CD14-positive monocyte (primary cell): ENCODE measurements at regions not wholly inside any gene's neighbourhood (a gene's known extent, or its start where the extent isn't known, plus 50 kb on each side); places are given as distances from the start of the nearest gene placed in this dataset.

Experiments used
- DNase-seq, 3 donors: peaks; one replicate each; pipeline ENCODE4 v3.0.0-alpha.2; 2011 to 2022
- H2AFZ ChIP-seq: 2 replicates; pipeline ENCODE4 v1.6.0; 2012; ENCODE audit warnings: mild to moderate bottlenecking, low read depth, low read length, inconsistent platforms; ENCODE audit not compliant: insufficient read depth, poor library complexity, severe bottlenecking
- H3K27ac ChIP-seq, 2 donors: 1 replicate in 1 of 2; 2 replicates in 1 of 2; pipeline ENCODE4 v1.5.1; 2012 to 2013; ENCODE audit warnings: low read length in 2 of 2, control low read depth in 1 of 2, inconsistent platforms in 1 of 2, low read depth in 1 of 2, mild to moderate bottlenecking in 1 of 2
- H3K27me3 ChIP-seq, 2 donors: one replicate each; pipeline versions ENCODE4 v1.6.0 to v1.6.1; 2011 to 2013; ENCODE audit warnings: low read length in 2 of 2; ENCODE audit not compliant: control insufficient read depth in 2 of 2, insufficient read depth in 2 of 2
- H3K36me3 ChIP-seq, 2 donors: replicated peaks in 1 of 2; 1 replicate in 1 of 2; 2 replicates in 1 of 2; pipeline versions ENCODE4 v1.5.1 to v1.6.1; 2012 to 2013; ENCODE audit warnings: low read length in 2 of 2, control low read depth in 1 of 2, inconsistent platforms in 1 of 2, mild to moderate bottlenecking in 1 of 2; ENCODE audit not compliant: insufficient read depth in 2 of 2, control insufficient read depth in 1 of 2
- H3K4me1 ChIP-seq, 2 donors: 1 replicate in 1 of 2; 2 replicates in 1 of 2; pipeline versions ENCODE4 v1.5.1 to v1.6.1; 2012 to 2013; ENCODE audit warnings: low read length in 2 of 2, control low read depth in 1 of 2, inconsistent platforms in 1 of 2, mild to moderate bottlenecking in 1 of 2, moderate library complexity in 1 of 2; ENCODE audit not compliant: insufficient read depth in 2 of 2, control insufficient read depth in 1 of 2
- H3K4me2 ChIP-seq: replicated peaks from 2 replicates; pipeline ENCODE3; 2012; ENCODE audit warnings: low read length, moderate library complexity, mild to moderate bottlenecking; ENCODE audit not compliant: poor library complexity, severe bottlenecking; ENCODE audit errors: extremely low read depth
- H3K4me3 ChIP-seq, 3 experiments: fragments of 200-600 bp in 1 of 3; sonication (generic) in 1 of 3; replicated peaks in 1 of 3; 1 replicate in 2 of 3; 2 replicates in 1 of 3; pipeline ENCODE4 v1.5.1; 2011 to 2013; ENCODE audit warnings: low read length in 3 of 3, mild to moderate bottlenecking in 3 of 3, control low read depth in 2 of 3, low read depth in 2 of 3, inconsistent platforms in 1 of 3, moderate library complexity in 1 of 3
- H3K79me2 ChIP-seq: 2 replicates; pipeline ENCODE4 v1.6.0; 2012; ENCODE audit warnings: mild to moderate bottlenecking, control low read depth, inconsistent platforms, low read length, moderate library complexity; ENCODE audit not compliant: insufficient read depth
- H3K9ac ChIP-seq: 2 replicates; pipeline ENCODE4 v1.6.0; 2017; ENCODE audit warnings: low read length, mild to moderate bottlenecking; ENCODE audit not compliant: insufficient read depth, poor library complexity, severe bottlenecking
- H3K9me3 ChIP-seq, 2 donors: replicated peaks in 1 of 2; 1 replicate in 1 of 2; 2 replicates in 1 of 2; pipeline versions ENCODE4 v1.5.1 to v1.6.1; 2012 to 2013; ENCODE audit warnings: low read length in 2 of 2, control low read depth in 1 of 2; ENCODE audit not compliant: control insufficient read depth in 1 of 2, insufficient read depth in 1 of 2
- H4K20me1 ChIP-seq: 2 replicates; pipeline ENCODE4 v1.6.0; 2012; ENCODE audit warnings: mild to moderate bottlenecking, low read length, control low read depth, moderate library complexity; ENCODE audit not compliant: insufficient read depth
- H3K27ac Mint-ChIP-seq, 7 donors: one replicate each; pipeline ENCODE4 v1.8.0; 2020; ENCODE audit warnings: mild to moderate bottlenecking in 7 of 7, mixed read lengths in 7 of 7, moderate library complexity in 6 of 7, inconsistent platforms in 2 of 7
- H3K27me3 Mint-ChIP-seq, 3 donors: one replicate each; pipeline ENCODE4 v1.8.0; 2021 to 2022; ENCODE audit warnings: low read depth in 3 of 3, mild to moderate bottlenecking in 3 of 3, mixed read lengths in 3 of 3, moderate library complexity in 3 of 3, inconsistent platforms in 1 of 3
- H3K36me3 Mint-ChIP-seq, 2 donors: one replicate each; pipeline ENCODE4 v1.8.0; 2020; ENCODE audit warnings: mixed read lengths in 2 of 2, inconsistent platforms in 1 of 2, mild to moderate bottlenecking in 1 of 2
- H3K4me1 Mint-ChIP-seq: one replicate; pipeline ENCODE4 v1.8.0; 2020; ENCODE audit warnings: mild to moderate bottlenecking, mixed read lengths
- H3K4me3 Mint-ChIP-seq, 2 donors: one replicate each; pipeline ENCODE4 v1.8.0; 2020; ENCODE audit warnings: mild to moderate bottlenecking in 2 of 2, mixed read lengths in 2 of 2, moderate library complexity in 1 of 2
- H3K9me3 Mint-ChIP-seq, 7 donors: one replicate each; pipeline ENCODE4 v1.8.0; 2020 to 2022; ENCODE audit warnings: mixed read lengths in 7 of 7, mild to moderate bottlenecking in 6 of 7, moderate library complexity in 6 of 7, inconsistent platforms in 2 of 7
- WGBS: methylation state at CpG from one replicate; pipeline ENCODE4 v1.1.5; 2013; ENCODE audit warnings: missing lambda C conversion rate; ENCODE audit not compliant: insufficient coverage; 5-methylcytosine and 5-hydroxymethylcytosine counted together
- intact Hi-C, 2 donors: fragments of 100-400 bp; cut with micrococcal nuclease; formaldehyde crosslinking; loops; one replicate each; pipeline versions ENCODE4 v1.15.0 to v1.15.1; 2023
- TF ChIP-seq, protein P1 (sequence below): fragments of 200-600 bp; IDR thresholded peaks from one replicate; pipeline ENCODE4 v1.8.0; 2022; ENCODE audit warnings: antibody characterized with exemption, mild to moderate bottlenecking

DNA sequence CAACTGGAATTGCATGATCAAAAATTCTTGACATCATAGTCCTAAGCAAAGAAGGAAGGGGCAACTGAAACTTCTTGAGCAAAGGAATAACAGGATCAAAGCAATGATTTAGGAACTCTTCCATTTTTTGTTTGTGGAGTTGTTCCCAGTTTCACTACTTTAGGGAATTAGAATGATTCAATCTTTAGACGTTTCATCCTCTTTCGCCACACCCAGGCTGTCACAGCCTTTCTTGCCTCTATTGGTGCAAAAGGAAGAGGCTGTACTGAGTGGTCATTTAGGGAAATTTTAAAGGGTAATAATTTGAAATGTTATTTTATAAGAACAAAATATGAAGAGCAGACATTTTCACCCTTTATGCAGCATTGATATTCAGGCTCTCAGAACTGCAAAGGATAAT, 1026.0 kb upstream of the ARRDC3 start:
- no peaks in the 10 kb centered on the region for H3K36me3 Mint-ChIP-seq
- intact Hi-C loops: no loop called here

DNA sequence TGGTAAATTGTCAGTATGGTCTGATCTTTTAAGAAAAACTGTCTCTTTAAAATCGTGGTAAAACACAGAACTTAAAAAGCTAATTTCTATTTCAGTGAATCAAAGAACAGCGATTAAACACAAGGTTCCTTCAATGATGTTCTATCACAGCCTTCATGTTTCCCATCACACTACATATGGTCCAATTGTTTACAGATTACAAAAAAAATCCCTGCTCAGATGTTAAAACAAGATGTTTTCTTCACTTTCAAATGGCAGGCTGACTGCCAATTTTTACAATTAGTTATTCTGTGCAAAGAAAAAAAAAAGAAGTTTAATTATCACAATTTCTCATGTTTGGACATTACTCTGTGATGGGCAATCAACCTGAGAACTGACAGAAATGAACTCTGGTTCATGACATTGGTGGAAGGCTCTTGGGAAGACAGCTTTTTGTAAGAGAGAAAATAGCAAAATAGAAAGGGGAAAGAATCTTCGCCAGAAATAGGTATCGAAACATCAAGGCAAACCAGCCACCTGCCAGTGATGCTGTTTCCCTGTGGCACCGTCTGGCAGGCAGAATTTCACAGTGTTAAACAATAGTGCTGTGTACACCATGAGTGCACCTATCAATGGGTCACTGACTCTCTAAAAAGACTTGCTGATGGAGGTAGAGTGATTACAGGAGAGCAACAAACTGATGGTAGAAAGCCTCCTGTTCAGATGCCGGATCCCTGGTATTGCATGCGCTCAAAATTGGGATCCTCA, 1020.0 kb upstream of the ARRDC3 start:
- Histone ChIP-seq H3K27ac (no peak overlapping the region), H2AFZ (no peak overlapping the region), H3K4me2 (no peak overlapping the region), H3K9ac (no peak overlapping the region), H3K4me3 (no peak overlapping the region), H3K27me3 (no peaks in the 10 kb centered on the region), H3K4me1 (no peaks in the 10 kb centered on the region), H3K9me3 (no peaks in the 10 kb centered on the region), H3K36me3 (no peaks in the 10 kb centered on the region), H4K20me1 (no peaks in the 10 kb centered on the region), H3K79me2 (no peaks in the 10 kb centered on the region)
- TF ChIP-seq, protein P1, sequence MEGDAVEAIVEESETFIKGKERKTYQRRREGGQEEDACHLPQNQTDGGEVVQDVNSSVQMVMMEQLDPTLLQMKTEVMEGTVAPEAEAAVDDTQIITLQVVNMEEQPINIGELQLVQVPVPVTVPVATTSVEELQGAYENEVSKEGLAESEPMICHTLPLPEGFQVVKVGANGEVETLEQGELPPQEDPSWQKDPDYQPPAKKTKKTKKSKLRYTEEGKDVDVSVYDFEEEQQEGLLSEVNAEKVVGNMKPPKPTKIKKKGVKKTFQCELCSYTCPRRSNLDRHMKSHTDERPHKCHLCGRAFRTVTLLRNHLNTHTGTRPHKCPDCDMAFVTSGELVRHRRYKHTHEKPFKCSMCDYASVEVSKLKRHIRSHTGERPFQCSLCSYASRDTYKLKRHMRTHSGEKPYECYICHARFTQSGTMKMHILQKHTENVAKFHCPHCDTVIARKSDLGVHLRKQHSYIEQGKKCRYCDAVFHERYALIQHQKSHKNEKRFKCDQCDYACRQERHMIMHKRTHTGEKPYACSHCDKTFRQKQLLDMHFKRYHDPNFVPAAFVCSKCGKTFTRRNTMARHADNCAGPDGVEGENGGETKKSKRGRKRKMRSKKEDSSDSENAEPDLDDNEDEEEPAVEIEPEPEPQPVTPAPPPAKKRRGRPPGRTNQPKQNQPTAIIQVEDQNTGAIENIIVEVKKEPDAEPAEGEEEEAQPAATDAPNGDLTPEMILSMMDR: no peak
- Mint-ChIP-seq H3K27me3 (peaks cover 0 to 1% (median 0%) of the 10 kb centered on the region in 3 donors), H3K9me3 (peaks cover 0 to 1% (median 0%) of the 10 kb centered on the region in 7 donors), H3K36me3 (no peaks in the 10 kb centered on the region), H3K4me3 (no peak overlapping the region), H3K4me1 (no peaks in the 10 kb centered on the region), H3K27ac (no peak overlapping the region)
- 90% methylated on average over 5 of the region's 7 CpGs for whole genome bisulfite sequencing
- no peak for DNase-seq
- intact Hi-C loops: no loop called here

More for the DNA sequence above, 1026.0 kb upstream of the ARRDC3 start:
- Mint-ChIP-seq H3K4me1 (no peaks in the 10 kb centered on the region), H3K27me3 (peaks cover 0 to 1% (median 0%) of the 10 kb centered on the region in 3 donors), H3K4me3 (no peak overlapping the region), H3K9me3 (no peaks in the 10 kb centered on the region), H3K27ac (no peak overlapping the region)
- H3K27ac ChIP-seq: no peak overlapping the region
- no peak overlapping the region for H3K9ac ChIP-seq
- no peaks in the 10 kb centered on the region for H3K9me3 ChIP-seq
- no peak for DNase-seq
- no peaks in the 10 kb centered on the region for H4K20me1 ChIP-seq
- no peak overlapping the region for H3K4me2 ChIP-seq
- H3K4me1 ChIP-seq: no peaks in the 10 kb centered on the region
- TF ChIP-seq, protein P1: no peak
- H2AFZ ChIP-seq: no peak overlapping the region
- WGBS: no CpG with 5 or more reads among the region's 2 CpGs
- no peaks in the 10 kb centered on the region for H3K79me2 ChIP-seq
- H3K4me3 ChIP-seq: no peak overlapping the region
- no peaks in the 10 kb centered on the region for H3K36me3 ChIP-seq
- no peaks in the 10 kb centered on the region for H3K27me3 ChIP-seq
